Breast epithelium (tissue), 3 donors: ENCODE measurements at regions not wholly inside any gene's neighbourhood (a gene's known extent, or its start where the extent isn't known, plus 50 kb on each side); places are given as distances from the start of the nearest gene placed in this dataset.

Source experiments
- POLR2A ChIP-seq: fragments of 450-650 bp; IDR thresholded peaks from one replicate; pipeline ENCODE4 v1.6.1; 2016; ENCODE audit warnings: antibody characterized with exemption, mild to moderate bottlenecking, moderate library complexity
- POLR2AphosphoS5 ChIP-seq, 3 donors: sonication (generic); formaldehyde crosslinking; IDR thresholded peaks; one replicate each; pipeline ENCODE4 v1.6.1; 2017; ENCODE audit warnings: antibody characterized with exemption in 3 of 3
- TF ChIP-seq, protein P1 (sequence below), 3 donors: fragments of 450-650 bp; IDR thresholded peaks; one replicate each; pipeline ENCODE4 v1.5.1; 2016 to 2017; ENCODE audit warnings: antibody characterized with exemption in 3 of 3, mild to moderate bottlenecking in 3 of 3, moderate library complexity in 3 of 3

DNA sequence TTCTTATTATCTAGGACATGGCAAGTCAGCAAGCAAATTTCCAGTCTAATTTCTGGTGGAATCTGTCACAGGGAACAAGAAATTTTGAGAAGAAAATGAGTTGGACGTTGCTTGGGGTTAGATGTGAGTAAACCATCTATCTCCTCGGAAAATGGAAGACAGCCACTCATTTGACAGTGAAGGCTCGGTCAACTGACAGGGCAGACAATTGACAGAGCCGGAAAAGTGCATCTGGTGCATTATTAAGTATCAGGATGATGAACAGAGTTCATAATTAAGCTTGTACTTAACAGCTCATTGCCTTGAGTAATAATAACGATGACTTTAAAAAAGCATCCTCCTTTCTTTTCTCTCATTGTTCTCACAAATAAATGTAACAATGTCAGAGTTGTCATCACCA lies 168.4 kb downstream of the MAD2L1 start:
- TF ChIP-seq, protein P1, sequence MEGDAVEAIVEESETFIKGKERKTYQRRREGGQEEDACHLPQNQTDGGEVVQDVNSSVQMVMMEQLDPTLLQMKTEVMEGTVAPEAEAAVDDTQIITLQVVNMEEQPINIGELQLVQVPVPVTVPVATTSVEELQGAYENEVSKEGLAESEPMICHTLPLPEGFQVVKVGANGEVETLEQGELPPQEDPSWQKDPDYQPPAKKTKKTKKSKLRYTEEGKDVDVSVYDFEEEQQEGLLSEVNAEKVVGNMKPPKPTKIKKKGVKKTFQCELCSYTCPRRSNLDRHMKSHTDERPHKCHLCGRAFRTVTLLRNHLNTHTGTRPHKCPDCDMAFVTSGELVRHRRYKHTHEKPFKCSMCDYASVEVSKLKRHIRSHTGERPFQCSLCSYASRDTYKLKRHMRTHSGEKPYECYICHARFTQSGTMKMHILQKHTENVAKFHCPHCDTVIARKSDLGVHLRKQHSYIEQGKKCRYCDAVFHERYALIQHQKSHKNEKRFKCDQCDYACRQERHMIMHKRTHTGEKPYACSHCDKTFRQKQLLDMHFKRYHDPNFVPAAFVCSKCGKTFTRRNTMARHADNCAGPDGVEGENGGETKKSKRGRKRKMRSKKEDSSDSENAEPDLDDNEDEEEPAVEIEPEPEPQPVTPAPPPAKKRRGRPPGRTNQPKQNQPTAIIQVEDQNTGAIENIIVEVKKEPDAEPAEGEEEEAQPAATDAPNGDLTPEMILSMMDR (IDR thresholded peaks at IDR 0.05) = no peak
- no peak for TF ChIP-seq POLR2A
- no peak for TF ChIP-seq POLR2AphosphoS5 (IDR thresholded peaks at IDR 0.05)
